LHCN-M2 (cell line): ENCODE measurements at regions not wholly inside any gene's neighbourhood (a gene's known extent, or its start where the extent isn't known, plus 50 kb on each side); places are given as distances from the start of the nearest gene placed in this dataset.
A peak's percentile ranks its signal among the peaks of the same experiment; 100 is the strongest.
"Not testable (repeated sequence)": the region's sequence is repeated elsewhere in the genome, so short reads cannot be mapped to it uniquely, and the experiment has no call there.

Experiments used
- DNase-seq: peaks from one replicate; pipeline ENCODE4 v3.0.0-alpha.2; 2012; ENCODE audit warnings: low read depth

DNA sequence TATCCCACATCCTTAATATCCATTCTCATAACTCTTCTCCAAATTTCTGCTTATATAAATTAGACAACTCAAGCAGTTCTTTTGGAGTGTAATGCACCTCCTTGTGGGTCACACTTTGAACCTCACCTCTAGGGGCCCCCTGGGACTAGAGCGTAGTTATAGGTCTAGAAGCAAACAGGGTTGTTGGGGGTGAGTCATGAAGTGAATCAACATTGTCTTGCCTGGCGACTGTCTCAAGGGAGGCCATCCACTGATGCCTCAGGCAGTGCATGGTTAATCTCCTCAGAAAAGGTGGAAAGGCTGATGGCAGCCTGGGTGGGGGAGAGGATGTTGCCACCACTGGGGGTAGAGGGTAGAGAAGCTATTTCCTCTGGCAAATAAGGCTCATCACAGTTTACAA lies 129.1 kb downstream of the TNFRSF21 start:
- DNase-seq = peak; percentile 88

DNA sequence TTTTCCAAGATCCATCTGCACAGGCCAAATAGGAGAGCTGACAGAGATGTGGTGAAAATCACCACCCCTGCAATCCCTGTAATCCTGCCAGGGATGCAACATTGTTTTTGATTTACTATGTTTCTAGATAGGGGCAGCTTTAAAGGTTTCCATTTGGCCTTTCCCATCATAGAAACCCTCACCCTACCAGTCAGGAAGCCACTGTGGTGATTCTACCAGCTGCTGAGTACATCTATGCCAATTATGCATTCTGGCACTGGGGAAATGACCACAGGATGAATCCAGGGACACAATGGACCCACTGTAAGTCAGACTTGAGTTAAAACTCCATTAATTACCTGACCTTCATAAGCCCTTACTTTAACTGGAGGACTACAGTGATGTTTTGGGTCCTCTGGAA lies 130.4 kb downstream of the TNFRSF21 start:
- peak; percentile 79 for DNase-seq

DNA sequence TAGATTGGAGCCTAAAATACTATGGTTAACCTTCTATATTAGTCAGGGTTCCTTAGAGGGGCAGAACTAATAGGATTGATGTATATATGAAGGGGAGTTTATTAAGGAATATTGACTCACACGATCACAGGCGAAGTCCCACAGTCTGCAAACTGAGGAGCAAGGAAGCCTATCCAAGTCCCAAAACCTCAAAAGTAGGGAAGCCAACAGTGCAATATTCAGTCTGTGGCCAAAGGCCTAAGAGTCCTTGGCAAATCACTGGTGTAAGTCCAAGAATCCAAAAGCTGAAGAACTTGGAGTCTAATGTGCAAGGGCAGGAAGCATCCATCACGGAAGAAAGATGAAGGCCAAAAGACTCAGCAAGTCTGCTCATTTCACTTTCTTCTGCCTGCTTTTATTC lies 133.5 kb upstream of the ADGRF1 start:
- DNase-seq = no peak

DNA sequence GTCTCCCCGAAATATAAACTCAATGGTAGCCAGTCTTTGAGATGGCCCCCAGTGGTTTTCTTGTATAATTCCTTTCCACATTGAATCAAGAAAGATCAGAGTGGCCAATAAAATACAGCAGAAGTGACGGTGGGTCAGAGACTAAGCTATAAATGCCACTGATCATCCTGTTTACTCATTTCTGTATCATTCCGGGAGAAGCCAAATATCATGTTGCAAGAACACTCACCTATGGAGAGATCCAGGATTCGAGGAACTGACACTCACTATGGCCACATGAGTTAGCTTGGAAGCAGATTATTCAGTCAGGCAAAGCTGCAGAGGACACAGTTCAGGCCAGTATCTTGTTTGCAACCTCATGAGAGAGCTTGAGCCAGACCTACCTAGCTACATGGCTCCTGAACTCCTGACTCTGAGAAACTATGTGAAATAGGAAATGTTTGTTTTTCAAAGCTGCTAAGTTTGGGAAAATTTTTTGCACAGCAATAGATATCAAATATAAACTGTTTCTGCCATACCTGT lies 132.4 kb upstream of the ADGRF1 start:
- no peak for DNase-seq

DNA sequence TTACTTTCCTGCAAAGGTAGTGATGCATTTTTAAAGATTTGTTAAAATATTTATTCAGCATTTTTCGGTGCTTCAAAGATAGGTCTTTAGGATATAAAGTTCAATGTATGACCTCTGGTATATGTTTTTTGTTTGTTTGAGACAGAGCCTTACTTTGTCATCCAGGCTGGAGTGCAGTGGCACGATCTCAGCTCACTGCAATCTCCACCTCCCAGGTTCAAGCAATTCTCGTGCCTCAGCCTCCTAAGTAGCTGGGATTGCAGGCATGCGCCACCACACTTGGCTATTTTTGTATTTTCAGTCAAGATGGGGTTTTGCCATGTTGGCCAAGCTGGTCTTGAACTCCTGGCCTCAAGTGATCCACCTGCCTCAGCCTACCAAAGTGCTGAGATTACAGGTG lies 131.9 kb upstream of the ADGRF1 start:
- not testable (repeated sequence) for DNase-seq

DNA sequence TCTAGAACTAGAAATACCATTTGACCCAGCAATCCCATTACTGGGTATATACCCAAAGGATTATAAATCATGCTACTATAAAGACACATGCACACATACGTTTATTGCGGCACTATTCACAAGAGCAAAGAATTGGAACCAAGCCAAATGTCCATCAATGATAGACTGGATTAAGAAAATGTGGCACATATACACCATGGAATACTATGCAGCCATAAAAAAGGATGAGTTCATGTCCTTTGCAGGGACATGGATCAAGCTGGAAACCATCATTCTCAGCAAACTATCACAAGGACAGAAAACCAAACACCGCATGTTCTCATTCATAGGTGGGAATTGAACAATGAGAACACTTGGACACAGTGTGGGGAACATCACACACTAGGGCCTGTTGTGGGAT lies 131.0 kb upstream of the ADGRF1 start:
- DNase-seq = not testable (repeated sequence)

DNA sequence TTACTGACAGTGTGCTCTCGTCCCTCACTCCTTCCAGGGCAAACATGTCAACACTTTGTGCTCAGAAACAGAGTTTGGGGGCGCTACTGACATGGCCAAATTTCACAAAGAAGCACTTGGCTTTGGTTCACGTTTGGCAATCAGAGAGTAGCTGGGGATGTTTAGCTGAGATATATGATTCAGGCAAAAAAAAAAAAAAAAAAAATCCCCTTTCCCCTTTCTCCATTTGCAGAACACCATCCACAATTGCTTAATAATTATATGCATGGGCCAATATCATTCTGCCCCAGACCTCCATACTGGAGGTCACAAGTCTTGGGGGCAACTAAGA lies 128.4 kb upstream of the ADGRF1 start:
- DNase-seq = no peak

DNA sequence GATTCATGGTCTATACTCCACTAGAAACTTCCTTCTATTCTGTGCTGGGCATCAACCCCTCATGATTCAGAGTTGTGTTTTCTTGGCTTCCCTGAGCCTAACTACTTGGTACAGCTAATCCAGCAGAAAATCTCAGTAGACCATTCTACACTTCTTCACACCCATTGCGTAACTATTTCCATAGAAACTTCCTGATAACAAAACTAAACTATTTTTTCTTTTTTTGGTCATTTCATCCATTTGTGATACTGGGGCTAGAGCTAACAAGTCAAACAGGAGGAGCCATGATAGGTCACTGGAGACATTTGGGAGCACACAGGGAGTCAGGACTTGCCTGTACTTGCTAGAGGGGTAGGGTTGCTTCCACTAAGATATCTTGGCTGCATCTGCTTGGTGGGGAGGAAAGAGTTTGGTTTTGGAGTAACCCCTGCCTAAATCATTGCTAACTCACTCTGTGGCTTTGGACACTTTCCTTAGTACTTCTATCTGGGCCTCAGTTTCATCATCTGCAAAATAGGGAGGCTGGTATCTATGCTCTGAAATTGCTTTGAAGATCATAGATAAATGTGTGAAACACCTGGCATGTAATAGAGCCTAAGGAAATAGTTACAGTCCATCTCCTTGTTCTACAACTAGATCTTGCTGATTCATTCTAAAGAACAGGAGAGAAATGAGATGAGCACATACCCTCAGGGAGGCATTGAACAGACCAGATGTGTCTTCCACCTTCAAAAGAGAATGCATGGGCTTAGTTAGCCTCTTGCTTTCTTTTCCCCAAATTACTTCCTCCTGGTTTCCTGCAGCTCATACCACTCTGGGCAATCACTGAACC lies 127.9 kb upstream of the ADGRF1 start:
- peak; percentile 81 for DNase-seq

DNA sequence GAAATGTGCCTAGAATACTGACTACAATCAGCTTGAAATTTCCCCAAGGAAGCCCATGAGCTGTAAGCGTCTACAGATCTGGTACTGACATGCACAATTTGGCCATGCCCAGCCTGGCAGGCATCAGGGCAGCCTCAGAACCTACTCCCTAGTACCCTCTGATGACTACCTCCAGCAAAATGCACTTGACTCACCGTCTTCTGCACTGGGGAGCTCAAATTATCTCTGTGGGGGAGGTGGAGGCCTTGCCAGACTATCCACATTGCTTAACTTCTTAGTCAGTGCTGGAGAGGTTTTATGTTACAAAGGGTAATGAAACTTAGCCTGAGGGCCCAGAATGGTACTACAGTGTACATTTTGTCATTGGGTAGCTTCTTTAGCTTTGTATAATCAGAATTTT lies 126.0 kb upstream of the ADGRF1 start:
- peak; percentile 97 for DNase-seq

DNA sequence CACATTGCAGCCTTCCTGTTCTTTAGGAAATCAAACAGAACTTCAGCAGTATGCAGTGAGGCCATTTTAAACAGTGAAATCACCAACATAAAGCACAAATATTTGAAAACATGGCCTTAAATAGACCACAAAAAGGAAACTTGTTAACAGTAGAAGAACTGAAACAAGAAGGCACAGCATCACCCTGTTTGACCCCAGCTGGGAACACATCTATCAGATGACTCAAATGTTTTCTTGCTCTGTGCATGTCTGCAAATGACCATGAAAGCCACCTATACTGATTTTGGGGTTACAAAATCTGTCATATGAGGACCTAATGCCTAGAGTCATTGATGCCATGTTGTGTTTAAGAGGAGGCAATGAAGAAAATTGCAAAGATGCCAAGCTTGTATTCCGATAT lies 123.8 kb upstream of the ADGRF1 start:
- DNase-seq = peak; percentile 61

DNA sequence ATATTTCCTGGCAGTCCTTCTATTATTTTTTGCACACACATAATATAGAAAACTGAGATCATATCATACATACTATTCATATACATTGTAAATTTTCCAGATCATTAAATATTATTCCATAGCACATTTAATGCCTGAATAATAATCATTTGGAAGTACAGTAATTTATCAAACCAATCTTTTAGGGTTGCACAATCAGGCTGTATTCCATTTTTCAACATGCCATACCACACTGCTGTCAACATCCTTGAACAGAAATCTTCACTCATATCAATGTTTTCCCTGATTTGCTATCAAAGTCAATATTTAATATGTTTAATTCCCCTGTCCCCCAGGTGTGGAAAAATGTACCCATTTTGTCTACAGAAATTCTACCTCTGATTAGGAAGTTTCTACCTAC lies 122.7 kb upstream of the ADGRF1 start:
- DNase-seq = no peak

DNA sequence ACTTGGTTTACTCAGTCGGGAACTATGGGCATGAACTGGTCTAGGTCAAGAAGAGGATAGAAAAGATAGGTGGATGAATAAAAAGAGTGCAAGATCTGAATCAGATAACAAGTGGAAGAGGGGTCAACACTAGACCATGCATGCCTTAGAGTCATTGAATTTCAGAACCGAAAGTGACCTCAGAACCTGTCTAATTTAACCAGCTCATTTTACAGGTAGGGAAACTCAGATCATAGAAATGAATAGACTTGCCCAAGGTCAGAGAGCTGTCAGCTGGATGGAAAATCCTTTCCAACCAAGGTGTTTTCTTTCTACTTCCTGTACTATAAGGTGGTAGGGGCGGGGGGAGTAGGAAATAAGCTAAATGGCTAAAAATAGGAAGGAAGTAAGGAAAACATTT lies 121.4 kb upstream of the ADGRF1 start:
- no peak for DNase-seq

DNA sequence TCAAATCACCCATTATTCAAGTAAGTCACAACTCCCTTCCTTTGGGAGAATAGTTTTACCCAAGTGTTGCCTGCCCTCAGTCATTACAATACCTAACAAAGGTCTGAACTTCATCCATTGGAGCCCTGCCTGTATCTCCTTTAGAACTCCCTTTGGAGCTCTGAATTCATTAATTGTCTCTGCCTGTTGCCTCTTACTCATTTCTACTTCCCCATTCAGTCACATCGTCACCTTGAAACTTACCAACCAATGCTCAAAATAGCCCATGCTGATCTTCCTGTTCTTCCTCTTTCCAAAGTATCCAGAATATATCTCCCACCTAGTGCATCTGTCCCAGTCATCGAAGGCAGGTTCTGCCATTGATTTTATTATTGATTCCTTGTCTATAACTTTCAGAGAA lies 120.7 kb upstream of the ADGRF1 start:
- DNase-seq = no peak

DNA sequence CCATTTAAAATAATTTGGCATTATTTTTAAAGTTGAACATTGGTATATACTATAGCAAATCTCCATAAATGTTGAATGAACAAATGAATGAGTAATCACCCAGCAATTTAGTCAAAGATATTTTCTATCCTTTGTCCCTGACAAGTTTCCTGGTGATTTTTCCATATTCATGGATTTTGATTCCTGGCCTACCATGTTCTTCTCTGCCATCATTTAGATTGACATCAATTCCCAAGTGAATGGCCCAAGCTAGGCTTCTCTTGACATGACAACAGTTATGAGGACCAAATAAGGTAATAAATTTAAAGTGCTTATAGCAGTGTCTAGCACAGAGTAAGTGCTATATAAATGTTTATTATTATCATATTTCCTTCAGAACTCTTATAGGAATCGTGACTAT lies 120.1 kb upstream of the ADGRF1 start:
- no peak for DNase-seq

DNA sequence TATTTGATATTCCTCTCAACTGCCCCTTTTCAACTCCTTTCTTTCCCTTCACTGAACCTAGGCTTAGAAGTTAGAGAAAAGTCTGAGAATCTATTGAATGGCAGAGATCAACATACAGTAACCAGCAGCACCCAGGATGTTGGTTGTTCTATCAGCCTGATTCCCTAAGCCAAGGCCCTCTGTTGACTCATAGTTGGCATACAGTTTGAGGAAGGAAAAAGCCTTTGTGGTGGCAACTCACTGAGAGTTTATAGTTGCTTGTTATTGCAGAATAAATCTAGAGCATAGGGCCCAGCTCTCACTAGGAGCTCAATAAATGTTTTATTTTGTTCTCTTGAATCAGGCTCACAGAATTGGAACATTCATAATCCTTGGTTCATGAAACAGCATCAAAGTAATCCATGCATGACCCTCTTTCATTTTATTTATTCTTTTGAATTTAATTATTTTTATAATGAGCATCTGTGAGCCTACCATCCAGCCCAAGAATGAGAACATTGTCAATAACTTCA lies 119.1 kb upstream of the ADGRF1 start:
- peak; percentile 81 for DNase-seq

DNA sequence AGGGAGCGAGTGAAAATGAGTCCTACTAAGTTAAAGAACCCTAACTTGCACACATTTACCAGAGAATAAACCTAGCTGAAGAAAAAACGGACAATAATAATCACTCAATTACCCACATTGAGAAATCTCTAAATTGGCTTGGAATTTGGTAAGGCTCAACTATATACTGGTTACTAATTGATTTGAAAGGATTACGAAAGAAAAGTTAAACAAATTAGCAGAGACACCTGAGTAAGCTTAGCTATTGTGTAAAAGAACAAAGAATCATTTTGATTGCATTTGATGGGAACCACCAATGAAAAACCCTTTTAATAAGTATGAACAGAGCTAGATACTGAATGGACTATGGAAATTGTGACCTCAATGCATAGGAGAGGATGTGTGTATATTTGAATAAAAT lies 118.6 kb upstream of the ADGRF1 start:
- DNase-seq = no peak

DNA sequence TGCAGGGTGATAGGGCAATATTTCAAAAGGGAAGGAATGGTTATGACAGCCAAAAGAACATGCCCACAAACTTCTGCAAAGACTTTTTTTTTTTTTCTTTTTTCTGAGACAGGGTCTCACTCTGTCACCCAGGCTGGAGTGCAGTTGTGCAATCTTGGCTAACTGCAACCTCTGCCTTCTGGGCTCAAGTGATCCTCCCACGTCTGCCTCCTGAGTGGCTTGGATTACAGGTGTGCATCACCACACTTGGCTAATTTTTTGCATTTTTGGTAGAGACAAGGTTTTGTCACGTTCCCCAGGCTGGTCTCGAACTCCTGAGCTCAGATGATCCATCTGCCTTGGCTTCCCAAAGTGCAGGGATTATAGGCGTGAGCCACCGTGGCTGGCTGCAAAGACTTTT lies 117.6 kb upstream of the ADGRF1 start:
- no peak for DNase-seq

DNA sequence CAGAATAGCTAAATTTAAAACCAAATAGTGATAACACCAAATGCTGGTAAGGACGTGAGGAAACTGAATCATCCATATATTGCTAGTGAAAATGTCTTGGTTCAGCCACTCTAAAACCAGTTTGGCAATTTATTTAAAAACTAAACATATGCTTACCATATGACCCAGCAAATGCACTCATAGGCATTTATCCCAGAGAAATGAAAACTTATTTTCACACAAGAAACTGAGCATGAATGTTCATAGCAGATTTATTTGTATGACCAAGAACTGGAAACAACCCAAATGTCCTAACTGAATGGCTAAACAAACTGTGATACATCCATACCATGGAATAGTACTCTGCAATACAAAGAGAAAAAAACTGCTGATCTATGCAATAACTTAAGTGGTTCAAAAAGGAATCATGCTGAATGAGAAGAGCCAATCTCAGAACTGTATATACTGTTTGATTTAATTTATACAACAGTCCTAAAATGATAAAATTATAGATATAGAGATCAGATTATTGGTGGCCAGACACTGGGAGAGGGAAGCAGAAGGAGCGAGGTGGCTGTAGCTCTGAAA lies 115.6 kb upstream of the ADGRF1 start:
- no peak for DNase-seq

DNA sequence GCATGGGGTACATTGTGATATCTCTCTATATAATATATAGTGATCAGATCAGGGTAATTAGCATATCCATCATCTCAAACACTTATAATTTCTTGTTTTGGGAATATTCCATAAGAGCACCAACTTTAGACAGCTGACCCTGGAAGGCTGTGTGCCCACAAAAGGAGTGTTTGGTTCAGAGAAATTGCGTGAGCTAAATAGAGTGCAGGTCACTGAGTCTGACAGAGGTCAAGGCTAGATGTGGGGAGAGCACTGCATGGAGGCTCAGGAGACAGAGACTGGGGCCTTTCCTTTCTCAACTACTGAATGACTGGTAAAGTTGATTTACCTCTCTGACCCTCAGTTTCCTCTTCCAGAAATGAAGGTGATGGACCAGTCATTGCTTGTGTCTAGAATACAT lies 114.9 kb upstream of the ADGRF1 start:
- DNase-seq = no peak

DNA sequence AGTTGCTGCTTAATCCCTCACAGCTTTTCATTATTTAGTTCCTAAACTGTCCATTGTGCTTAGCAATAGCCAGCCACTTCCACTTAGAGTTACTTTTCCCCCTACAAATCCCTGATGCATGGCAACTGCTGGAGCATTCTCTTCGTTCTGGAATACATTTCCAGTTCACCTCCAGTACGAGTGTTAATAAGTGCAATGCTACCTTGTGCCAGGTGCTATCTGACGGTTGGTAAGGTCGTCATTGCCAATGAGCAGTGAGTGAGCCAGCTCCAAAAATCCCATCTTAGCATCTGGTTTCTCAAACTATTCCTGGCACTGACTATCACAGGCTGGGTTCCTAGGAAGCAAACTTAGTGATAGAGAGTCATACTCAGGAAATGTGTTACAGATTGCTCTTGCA lies 114.1 kb upstream of the ADGRF1 start:
- DNase-seq = no peak

DNA sequence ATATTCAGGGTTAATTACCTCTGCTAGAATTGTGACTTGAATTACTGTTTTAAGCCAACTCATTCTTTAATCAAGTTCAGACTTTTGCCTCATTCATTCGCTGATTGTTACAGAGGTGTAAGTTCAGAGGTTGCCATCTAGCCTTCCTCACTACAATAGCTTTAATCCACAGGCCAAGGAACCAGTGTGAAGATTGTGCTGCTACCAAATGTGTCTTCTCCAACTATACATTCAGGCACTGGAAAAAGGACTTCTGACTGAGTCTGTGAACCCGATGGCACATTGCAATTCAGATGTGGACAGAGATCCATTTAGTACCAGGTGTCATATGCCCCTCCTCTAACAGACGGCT lies 111.2 kb upstream of the ADGRF1 start:
- DNase-seq = no peak

DNA sequence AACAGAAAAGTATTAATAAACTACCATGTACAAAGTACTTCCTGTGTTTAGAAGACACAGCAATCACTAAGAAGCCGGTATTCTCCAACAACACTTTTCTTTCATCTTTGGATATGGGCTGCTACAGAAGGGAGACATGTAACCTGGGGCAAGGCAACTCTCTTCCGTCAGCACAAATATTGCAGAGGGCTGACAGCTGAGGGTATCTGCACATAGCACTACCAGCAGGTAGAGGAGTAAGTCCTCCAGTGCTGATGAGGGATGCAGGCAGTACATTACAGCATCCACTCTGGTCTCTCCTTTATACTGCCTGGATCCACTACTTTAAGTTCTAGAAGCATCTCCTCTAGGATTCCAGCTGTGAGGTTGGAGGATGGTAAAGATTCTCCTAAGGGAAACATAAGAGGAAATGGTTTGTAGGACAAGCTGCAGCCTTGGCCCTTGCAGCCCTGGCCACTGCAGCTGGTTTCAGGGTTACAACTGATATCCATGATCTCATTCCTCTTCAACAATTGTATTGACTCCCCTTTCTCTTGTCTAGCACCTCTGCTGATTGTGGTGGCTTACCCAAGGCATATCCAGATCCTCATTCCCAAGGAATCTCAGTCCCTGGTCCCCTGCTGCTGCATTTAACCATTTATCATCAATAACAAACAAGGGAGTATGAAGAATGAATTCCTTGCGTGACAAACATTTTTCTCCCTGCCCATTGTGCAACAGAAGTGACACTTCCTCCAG lies 110.7 kb upstream of the ADGRF1 start:
- DNase-seq = no peak
